ENCODE measurements at regions not wholly inside any gene's neighbourhood (a gene's known extent, or its start where the extent isn't known, plus 50 kb on each side); places are given as distances from the start of the nearest gene placed in this dataset.

- TF ChIP-seq CTCF (IDR thresholded peaks at IDR 0.05), result no peak
- no peak for TF ChIP-seq POLR2A (IDR thresholded peaks at IDR 0.05)
These were observed 298.2 kb upstream of the MAF start for GRCh38 chr16:79898703-79899102.

Measured in Peyer's patch (tissue), 4 donors.